ENCODE measurements at regions not wholly inside any gene's neighbourhood (a gene's known extent, or its start where the extent isn't known, plus 50 kb on each side); places are given as distances from the start of the nearest gene placed in this dataset.
"Not testable (repeated sequence)": the region's sequence is repeated elsewhere in the genome, so short reads cannot be mapped to it uniquely, and the experiment has no call there.

GRCh38 chr18:5720132-5720531 is 175.2 kb downstream of the TMEM200C start:
- no peak for DNase-seq (ENCODE audit: low spot score)

DNA sequence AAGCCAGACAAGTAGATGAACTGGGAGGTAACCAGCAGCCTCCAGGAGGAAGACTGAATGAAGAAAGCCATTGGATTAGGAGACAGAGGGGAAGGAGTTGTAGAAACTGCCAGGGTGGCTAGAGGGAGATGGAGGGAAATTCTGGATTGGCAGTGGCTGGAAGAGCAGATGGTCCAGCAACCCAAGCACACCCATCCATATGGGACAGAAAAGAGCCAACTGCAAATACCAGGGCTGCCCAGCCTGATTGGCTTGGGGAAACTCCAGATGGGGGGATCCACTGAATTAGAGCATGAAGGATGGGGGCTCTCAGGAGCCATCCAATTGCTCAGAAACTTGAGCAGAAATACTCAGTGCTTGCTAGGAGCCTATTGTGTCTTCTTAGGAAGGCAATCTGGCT is 173.5 kb upstream of the EPB41L3 start:
- DNase-seq (ENCODE audit: low spot score): no peak

DNA sequence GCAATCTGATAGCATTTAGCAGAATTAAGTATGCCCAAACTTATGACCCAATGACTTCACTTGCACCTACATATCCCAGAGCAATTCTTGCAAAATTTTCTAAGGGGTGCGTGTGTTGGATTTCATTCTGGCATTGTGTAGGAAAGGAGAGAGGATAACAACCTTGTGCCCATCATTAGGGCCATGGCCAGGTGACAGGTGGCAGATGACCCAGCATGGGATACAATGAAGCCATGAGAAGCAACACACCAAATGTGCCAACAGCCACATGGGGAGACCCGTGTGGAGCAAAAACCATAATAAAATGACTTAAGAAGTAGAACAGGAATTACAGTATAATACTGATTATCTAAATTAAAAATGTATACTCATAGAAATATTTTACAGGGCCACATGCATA is 166.9 kb upstream of the EPB41L3 start:
- DNase-seq (ENCODE audit: low spot score): no peak

GRCh38 chr18:5710235-5710634 is 166.4 kb upstream of the EPB41L3 start:
- DNase-seq (ENCODE audit: low spot score): no peak

GRCh38 chr18:5709476-5710095 is 165.8 kb upstream of the EPB41L3 start:
- DNase-seq (ENCODE audit: low spot score): no peak

- DNase-seq (ENCODE audit: low spot score): no peak
Measured at GRCh38 chr18:5707586-5707985, 163.8 kb upstream of the EPB41L3 start.

- no peak for DNase-seq (ENCODE audit: low spot score)
Measured at GRCh38 chr18:5705393-5705792, 161.6 kb upstream of the EPB41L3 start.

DNA sequence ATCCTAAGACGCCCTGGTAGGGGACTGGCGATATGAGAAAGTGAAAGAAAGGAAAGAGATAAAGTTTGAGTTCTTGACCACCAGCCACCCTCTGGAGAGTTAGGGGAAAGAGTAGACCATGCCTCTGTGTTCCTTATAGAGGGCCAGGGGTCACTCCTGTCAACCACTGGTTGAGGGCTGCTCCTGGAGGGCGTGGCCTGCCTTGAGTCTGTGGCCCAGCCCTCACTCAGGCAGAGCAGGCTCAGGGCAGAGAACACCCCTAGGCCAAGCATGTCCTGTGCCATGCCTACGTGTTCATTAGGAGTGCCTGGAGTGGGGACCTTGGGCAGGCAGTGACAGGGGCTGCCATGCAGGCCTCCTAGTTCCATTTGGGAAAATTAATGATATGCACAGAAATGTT is 161.1 kb upstream of the EPB41L3 start:
- DNase-seq (ENCODE audit: low spot score): no peak

GRCh38 chr18:5702016-5702415 is 158.2 kb upstream of the EPB41L3 start:
- not testable (repeated sequence) for DNase-seq (ENCODE audit: low spot score)

DNA sequence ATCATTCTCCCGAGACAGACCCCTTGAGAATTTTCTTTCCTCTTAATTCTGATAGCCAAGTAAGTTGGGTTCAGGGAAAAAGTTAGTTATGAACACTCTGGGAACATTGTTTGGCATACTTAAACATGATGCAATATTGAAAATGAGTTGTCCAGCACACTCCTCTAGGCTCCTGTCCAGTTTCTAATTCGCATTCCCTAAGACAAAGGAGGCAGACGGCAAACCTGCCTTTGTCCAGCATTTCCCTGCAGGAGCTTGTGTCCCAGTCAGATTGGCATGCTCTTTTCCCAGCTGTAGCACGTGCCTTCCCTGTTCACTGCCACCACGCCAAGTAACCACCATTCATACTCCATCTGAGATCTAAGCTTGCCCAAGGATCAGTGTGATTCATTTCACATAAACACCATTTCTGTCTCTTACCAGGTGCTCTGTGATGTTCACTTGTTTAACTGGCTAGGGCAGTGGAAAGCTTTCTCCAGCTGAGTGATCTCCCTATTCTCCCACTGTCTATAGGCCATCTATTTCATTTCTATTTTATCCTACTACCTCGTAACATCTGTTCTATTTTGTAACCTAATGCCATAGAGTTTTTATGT is 150.0 kb upstream of the EPB41L3 start:
- no peak for DNase-seq (ENCODE audit: low spot score)

GRCh38 chr18:5678779-5679406 is 135.1 kb upstream of the EPB41L3 start:
- no peak for DNase-seq (ENCODE audit: low spot score)

- DNase-seq (ENCODE audit: low spot score): no peak
Measured at GRCh38 chr18:5678278-5678677, 134.5 kb upstream of the EPB41L3 start.

- no peak for DNase-seq (ENCODE audit: low spot score)
Measured at GRCh38 chr18:5673616-5674015, 129.8 kb upstream of the EPB41L3 start.

DNA sequence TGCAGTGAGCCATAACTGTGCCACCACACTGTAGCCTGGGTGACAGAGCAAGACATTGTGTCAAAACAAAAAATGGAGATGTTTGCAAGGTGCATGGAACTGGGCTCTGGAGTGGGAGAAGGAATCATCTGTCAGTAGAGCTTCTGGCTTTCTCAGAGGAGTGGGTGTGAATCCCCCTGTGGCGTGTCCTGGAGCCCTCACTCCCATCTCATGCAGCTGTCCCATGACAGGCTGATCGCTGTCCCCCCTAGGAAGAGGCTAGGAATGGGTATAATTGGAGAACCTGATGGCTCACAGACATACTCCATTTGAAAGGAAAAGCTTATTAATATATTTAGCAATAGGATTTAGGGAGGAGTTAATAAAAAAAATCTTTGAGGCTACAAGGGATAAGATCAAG is 125.8 kb upstream of the EPB41L3 start:
- no peak for DNase-seq (ENCODE audit: low spot score)

- DNase-seq (ENCODE audit: low spot score): no peak
Measured at GRCh38 chr18:5668087-5668715, 124.4 kb upstream of the EPB41L3 start.

DNA sequence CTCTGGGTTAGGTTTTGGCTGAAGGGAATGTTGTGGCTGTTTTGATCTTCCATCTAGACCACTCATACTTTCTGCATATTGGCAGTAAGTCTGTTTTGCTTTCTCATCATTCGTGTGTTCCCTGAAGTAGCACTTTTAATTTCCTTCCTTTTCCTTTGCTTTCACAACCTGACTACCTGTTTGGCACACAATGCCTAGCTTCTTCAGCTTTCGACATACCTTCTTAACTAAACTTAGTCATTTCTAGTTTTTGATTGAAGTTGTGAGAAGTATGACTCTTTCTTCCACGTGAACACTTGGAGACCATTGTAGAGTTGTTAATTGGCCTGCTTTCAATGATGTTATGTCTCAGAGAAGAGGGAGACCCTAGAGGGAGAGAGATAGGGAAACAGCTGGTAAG is 123.6 kb upstream of the EPB41L3 start:
- no peak for DNase-seq (ENCODE audit: low spot score)

DNA sequence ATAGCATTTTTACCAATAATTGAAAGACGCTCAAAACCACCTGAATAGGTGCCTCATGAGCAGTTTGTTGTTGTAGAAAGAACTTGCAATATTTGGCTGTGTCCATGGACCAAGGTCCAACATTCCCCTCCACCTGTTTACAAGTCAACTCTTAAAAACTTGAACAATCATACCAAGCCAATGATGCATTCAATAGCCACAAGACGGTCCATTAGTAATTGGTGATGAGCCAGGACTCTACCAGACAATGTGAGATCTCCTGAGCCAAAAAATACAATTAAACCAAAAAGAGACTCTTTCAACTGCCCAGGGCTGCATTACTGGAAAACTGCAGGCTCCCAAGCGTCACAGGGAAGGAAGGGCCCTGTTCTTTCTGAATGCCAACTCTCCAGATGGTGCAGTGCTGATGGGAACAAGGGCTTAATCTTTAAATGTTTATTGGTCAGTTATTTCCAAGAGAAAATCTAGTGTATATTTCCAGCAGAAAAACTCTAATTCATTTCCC is 118.8 kb upstream of the EPB41L3 start:
- no peak for DNase-seq (ENCODE audit: low spot score)

DNA sequence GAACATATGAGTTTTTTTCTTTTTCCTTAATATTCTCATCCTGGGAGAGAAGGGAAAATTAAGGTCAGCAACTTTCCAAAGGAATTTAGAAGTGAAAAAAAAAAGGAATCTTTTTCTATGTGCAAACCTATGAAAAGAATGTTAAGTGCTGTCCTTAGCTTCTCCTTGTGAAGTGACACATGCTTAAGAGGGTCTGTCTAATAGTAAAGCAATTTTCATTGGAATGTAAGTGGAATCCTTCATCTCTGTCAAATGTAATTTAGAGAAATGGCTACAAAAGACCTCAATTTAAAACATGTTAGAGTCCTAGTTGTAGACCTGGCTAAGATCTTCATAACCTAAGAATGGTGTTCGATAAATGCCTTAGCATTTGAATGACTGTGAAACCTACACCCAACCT is 117.4 kb upstream of the EPB41L3 start:
- DNase-seq (ENCODE audit: low spot score): no peak

DNA sequence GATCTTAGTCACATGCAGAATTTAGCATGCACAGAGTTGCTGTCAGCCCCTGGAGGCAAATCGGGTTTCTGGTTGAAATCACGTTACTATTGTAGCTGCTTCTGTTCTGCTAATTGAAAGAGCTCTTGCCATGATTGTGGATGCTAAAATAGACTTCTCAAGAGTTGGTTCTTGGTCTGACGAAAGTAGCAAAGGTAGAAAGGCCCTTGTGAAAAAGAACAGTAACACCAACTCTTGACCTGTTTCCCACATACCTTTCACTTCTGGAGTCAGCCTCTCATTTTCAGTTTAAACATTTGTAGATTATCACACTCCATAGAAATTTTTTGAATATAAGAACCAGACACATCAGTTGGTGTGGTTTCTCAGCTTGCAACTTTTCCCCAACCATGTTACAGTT is 110.0 kb upstream of the EPB41L3 start:
- no peak for DNase-seq (ENCODE audit: low spot score)

GRCh38 chr18:5651736-5652135 is 107.9 kb upstream of the EPB41L3 start:
- DNase-seq (ENCODE audit: low spot score): no peak

DNA sequence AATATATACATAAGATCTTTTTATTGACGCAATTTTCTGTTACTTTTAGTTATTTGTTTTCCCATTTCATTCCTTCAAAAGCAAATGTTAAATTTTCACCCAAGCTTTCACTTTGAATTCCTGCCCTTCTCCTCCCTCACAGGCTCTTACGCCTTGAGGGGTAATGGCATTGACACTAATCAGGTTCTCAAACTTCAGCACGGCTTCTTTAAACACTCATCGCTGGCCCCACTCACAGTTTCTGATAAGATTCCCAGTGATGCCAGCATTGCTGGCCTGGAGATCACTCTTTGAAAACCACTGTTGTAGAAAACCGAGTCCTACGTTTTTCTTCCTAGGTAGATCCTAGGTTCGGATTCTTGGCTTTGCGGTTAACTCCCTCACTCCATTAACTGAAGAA is 105.6 kb upstream of the EPB41L3 start:
- no peak for DNase-seq (ENCODE audit: low spot score)

GRCh38 chr18:5646739-5647138 is 102.9 kb upstream of the EPB41L3 start:
- no peak for DNase-seq (ENCODE audit: low spot score)

DNA sequence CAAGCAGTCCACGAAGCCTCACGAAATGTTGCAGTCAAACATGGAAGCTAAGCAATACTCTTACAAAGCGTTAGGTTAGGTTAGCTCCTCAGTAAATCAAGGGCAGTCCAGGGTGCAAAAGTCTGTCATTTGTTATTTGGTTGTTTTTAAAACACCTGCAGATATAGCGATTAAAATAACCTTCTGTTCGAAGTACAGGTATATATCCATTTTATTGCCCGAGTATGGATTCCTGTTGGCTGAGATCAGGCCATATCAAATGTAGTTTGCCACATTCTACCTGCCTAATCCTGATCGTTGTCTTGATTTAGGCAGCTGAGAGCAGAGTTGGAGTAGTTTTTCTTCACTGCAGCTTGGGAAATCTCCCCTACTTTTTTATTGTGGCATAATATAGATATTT is 99.5 kb upstream of the EPB41L3 start:
- DNase-seq (ENCODE audit: low spot score): no peak

Data from AG08396 (cell line).